HG03025 (cell line): ENCODE measurements at regions not wholly inside any gene's neighbourhood (a gene's known extent, or its start where the extent isn't known, plus 50 kb on each side); places are given as distances from the start of the nearest gene placed in this dataset.

Source experiments
- ATAC-seq: cut with Tn5 transposase; IDR thresholded peaks from one replicate; pipeline ENCODE4 v1.9.1; 2021; ENCODE audit warnings: mild to moderate bottlenecking, moderate library complexity; ENCODE audit not compliant: unreplicated experiment, low FRiP score

DNA sequence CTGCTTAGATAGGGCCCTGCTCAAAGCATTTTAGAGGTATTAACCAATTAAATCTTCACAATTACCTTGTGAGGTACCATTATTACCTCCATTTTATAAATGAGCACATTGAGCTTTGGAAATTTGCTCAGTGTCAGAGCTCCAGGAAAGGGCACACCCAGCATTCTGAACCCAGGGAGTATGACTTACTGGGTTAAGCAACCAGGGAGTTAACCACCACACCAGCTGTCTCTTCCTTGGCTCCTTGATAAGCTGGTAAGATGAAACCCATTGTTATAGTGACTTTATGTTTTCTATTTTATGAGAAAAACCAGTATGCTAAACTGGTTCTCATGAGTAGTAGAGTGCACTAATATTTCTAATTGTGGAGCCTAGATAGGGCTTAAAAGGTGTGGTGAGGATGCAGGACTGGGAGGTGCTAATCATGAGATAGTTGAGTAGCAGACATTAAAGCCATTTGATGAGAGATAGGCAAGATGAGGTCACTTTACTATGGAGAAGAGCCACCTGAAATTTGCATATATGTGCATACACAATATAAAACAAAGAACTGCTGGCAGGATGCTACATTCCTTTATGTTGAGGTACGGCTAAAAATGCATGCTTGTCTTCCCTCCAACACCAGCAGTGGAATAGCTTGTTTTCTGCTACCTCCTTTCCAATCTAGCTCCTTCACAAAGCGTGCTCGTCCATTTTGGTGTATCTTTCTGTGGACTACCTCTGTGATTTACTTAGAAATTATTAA, 556.1 kb downstream of the SPRY1 start:
- ATAC-seq, result no peak

DNA sequence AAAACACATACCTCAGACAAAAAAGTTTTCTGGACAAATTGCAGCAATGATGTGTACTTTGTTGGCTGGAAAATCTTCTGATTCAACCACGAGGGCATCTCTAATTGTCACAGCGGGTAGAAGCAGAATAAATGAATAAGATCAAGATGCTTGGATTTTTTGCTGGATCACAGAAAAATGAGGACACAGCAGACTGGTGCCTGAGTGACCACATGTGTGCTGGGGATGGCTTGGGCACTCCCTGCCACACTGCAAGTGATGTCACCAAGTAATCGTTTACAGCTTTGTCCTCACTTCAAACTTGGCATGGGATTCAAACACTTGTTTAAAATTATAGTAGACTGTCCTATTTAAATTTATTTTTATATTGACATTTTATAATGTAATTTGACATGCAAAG, 557.0 kb downstream of the SPRY1 start:
- no peak for ATAC-seq

- ATAC-seq, result no peak
These were observed 557.6 kb downstream of the SPRY1 start for GRCh38 chr4:123954220-123954619.

DNA sequence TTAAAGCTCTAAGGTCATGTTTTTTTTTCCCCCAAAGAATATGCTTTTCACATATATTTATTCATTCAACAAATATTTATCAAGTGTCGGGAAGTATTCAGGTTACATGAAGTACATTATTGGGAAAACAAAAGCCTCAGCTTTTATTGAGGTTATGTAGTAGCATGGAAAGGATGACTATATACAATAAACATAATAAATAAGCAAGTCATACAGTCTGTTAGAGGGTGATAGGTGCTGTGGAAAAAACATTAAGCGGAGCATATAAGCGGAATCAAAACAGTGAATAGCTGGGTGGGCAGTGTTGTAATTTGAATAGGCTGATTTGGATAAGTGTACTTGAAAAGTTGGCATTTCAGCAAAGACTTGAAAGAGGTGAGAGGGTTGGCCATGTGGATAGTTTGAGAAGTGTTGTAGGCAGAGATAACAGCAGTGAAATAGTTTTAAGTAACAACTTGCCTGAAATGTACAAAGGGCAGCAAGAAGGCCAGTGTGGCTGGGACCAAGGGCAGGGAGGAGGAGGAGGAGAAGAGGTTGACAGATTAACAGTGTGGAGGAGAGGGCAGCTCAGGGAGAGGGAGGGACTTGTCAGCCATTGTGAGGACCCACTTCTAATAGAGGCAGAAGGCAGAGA, 558.7 kb downstream of the SPRY1 start:
- ATAC-seq, result no peak

GRCh38 chr4:123956204-123956603, 559.6 kb downstream of the SPRY1 start:
- no peak for ATAC-seq

DNA sequence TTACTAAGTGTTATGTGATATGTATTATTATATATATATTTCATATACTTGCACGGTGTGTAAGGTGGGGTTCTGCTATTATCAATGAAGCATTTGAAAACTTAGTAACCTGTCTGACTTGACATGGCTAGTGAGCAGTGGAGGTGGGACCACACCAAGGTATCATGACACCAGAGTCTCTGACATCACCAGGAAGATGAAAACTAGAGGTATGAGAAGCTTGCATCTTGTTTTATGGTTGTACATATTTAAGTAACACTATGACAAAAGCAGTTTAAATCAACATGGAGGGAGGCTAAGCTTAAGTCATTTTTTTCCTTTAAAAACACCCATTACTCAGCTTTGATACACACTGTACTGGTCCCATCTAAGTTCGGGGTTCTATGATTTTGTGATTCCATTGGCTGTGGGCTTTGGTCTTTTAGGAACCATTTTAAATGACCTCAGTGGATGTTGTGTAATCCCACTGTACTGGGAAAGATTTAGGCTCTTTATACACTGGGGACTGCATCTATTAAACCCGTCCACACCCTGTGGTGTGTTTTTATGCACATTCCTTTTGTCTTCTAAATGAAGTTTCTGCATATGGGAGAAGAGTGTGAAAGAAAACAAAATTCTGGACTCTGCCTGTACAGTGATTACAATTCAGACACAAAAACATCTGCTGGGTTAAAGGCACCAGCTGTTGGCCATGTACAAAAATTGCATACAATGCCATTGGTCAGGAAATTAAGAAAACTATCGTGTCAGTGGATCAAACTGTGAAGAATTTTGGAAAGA, 570.6 kb downstream of the SPRY1 start:
- no peak for ATAC-seq

GRCh38 chr4:123972031-123972430, 575.4 kb downstream of the SPRY1 start:
- ATAC-seq, result no peak

DNA sequence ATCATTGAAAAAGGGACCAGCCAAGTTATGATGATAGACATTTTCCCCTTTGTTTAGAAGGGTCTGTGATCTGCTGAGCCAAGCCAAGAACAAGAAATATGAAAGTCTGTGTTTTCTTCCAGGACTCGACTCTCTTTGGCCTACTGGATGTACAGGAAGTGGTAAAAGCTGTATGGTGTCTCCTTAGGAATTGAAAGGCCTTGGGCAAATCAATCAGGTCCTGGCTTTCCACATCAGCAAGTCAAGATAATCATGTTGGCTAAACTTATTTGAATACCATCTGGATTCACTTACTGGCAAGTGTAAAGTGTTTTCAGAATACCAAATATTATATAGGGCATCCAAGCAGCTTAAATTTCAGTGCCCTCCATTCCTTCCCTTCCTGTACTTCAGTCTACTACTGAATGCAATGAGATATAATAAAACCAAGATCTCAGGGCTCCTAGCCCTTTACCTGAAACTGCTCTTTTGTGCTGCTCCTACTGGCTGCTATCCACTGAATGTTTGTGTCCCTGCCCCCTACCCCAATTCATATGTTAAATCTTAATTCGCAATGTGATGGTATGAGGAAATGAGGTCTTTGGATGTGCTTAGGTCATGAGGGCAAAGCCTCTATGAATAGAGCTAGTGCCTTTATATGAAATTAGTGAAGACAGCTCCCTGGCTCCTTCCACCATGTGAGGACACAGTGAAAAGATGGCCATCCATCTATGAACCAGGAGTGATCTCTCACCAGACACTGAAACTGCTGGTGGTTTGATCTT, 578.0 kb downstream of the SPRY1 start:
- no peak for ATAC-seq

DNA sequence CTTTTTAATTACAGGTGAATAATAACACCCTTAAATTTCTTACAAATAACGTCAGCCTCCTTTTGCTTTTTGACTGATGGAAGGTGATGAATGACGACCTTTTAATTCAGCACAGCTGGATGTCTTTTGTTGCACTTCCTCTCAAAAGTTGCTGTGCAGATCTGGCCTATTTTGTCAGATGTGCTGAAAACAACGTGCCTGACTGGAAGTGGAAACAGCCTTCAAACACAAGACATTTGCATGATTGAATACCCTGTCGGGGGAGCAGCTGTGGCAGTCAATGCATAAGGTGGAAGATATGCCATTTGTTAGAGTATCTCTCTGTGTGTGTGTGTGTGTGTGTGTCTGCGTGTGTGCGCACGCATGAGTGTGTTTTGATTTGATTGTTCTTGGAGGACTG, 579.7 kb downstream of the SPRY1 start:
- ATAC-seq, result no peak

DNA sequence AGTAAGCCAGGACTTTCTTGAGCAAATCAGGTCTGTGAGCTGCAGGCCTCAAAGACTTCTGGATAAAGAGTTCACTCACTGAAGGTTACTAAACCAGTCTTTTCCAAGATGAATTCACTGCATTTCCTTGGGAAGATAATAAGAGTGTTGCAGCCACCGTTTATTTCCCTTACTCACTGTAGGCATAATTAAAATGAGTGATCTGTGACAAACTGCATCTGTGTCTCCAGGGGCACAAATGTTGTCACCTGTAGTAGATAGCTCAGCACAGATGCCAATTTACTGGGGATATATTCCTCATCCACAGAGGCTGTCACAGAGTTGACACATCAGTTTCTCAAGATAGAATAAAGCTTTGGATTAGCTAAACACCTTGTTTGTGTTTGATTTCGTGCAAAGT, 580.2 kb downstream of the SPRY1 start:
- ATAC-seq, result no peak

- ATAC-seq, result no peak
These were observed 581.1 kb downstream of the SPRY1 start for GRCh38 chr4:123977641-123978081.

DNA sequence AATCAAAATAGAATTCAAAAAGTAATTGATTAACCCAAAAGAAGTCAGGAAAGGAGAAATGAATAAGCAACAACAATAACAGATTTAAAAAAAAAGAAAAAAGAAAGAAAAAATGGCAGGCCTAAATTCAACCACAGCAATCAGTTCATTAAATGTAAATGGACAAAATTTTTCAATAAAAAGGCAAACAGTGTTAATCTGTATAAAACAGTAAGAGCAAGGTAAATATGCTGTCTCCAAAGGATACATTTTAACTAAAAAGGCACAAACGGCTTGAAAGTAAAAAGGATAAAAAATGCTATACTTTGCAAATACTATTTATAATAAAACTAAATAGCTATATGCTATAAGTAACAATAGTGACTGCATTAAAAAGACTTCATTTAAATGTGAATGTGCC, 582.0 kb downstream of the SPRY1 start:
- no peak for ATAC-seq

- no peak for ATAC-seq
These were observed 584.2 kb downstream of the SPRY1 start for GRCh38 chr4:123980736-123981300.

- no peak for ATAC-seq
These were observed 588.3 kb downstream of the SPRY1 start for GRCh38 chr4:123984886-123985285.

DNA sequence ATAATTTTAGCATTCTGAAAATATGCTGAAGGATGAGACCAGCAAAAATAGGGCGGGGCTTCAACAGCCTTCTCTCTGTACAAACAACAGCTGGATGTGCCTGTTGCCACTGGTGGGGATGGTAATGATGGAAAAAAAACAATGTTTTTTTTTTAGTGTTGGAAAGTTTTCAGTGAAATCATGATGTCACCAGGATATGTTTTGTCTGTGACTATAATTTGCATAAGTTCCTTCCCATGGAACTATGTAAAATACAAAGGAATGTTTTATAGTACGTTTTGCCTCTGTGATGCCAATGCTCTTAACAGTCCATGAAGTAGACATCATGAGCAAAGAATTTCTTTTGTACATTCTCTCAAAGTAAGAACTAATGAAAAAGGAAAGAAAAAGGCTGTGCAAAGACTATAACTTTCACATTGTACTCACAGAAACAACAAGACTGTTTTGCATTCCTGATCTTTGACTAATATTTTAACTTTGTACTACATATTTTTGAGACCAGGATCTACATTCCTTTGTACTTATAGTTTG, 589.7 kb downstream of the SPRY1 start:
- ATAC-seq, result no peak

GRCh38 chr4:123987408-123987807, 590.8 kb downstream of the SPRY1 start:
- no peak for ATAC-seq

- ATAC-seq, result no peak
These were observed 593.8 kb downstream of the SPRY1 start for GRCh38 chr4:123990310-123990870.

DNA sequence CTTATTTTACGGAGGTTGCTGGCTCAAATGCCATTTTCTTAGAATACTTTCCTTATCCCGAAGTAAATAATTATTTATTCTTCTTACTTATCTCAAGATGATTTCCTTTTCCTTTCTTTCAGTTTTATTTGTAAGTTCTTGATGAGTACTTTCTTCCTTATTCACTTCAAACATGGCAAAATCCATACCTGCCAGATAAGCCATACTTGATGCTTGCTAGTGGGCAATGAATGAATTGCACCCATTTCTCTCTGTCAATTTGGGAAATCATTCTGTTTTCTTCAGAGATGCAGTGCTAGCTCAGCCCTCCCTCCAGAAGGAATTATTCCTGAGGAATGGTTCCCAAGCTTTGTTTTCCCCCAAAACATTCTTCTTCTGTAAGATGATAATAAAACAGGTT, 598.3 kb downstream of the SPRY1 start:
- ATAC-seq, result no peak

- no peak for ATAC-seq
These were observed 599.3 kb downstream of the SPRY1 start for GRCh38 chr4:123995936-123996335.
